WERI-Rb-1 (cell line): ENCODE measurements at regions not wholly inside any gene's neighbourhood (a gene's known extent, or its start where the extent isn't known, plus 50 kb on each side); places are given as distances from the start of the nearest gene placed in this dataset.

Experiments used
- DNase-seq: peaks from one replicate; pipeline ENCODE4 v3.0.0-alpha.2; 2020
- H3K27ac ChIP-seq: fragments of 250-450 bp; sonication (Bioruptor Pico); 2 replicates; pipeline ENCODE4 v1.5.1; 2020; ENCODE audit warnings: mild to moderate bottlenecking, moderate library complexity
- H3K27me3 ChIP-seq: fragments of 250-450 bp; sonication (Bioruptor Pico); 2 replicates; pipeline ENCODE4 v1.5.1; 2021; ENCODE audit warnings: mild to moderate bottlenecking, low read depth, moderate library complexity; ENCODE audit not compliant: insufficient read depth, severe bottlenecking
- H3K36me3 ChIP-seq: fragments of 250-450 bp; sonication (Bioruptor Pico); 2 replicates; pipeline ENCODE4 v1.5.1; 2020; ENCODE audit warnings: mild to moderate bottlenecking, moderate library complexity
- H3K4me3 ChIP-seq: 2 replicates; pipeline ENCODE4 v1.5.1; 2011; ENCODE audit warnings: low read depth, mild to moderate bottlenecking, control low read depth, low read length
- H3K9me3 ChIP-seq: fragments of 250-450 bp; sonication (Bioruptor Pico); 2 replicates; pipeline ENCODE4 v1.5.1; 2021; ENCODE audit warnings: mild to moderate bottlenecking, moderate library complexity; ENCODE audit not compliant: severe bottlenecking
- TF ChIP-seq, protein P1 (sequence below): IDR thresholded peaks from 2 replicates; pipeline ENCODE4 v1.5.1; 2011; ENCODE audit warnings: low read depth, mild to moderate bottlenecking, control low read depth, inconsistent platforms, low read length

- H3K9me3 ChIP-seq, result no peaks in the 10 kb centered on the region
- H3K4me3 ChIP-seq, result no peak overlapping the region
- no peak overlapping the region for H3K27ac ChIP-seq
- no peaks in the 10 kb centered on the region for H3K36me3 ChIP-seq
- TF ChIP-seq, protein P1, sequence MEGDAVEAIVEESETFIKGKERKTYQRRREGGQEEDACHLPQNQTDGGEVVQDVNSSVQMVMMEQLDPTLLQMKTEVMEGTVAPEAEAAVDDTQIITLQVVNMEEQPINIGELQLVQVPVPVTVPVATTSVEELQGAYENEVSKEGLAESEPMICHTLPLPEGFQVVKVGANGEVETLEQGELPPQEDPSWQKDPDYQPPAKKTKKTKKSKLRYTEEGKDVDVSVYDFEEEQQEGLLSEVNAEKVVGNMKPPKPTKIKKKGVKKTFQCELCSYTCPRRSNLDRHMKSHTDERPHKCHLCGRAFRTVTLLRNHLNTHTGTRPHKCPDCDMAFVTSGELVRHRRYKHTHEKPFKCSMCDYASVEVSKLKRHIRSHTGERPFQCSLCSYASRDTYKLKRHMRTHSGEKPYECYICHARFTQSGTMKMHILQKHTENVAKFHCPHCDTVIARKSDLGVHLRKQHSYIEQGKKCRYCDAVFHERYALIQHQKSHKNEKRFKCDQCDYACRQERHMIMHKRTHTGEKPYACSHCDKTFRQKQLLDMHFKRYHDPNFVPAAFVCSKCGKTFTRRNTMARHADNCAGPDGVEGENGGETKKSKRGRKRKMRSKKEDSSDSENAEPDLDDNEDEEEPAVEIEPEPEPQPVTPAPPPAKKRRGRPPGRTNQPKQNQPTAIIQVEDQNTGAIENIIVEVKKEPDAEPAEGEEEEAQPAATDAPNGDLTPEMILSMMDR, result no peak
- H3K27me3 ChIP-seq, result no peaks in the 10 kb centered on the region
- DNase-seq, result no peak
Measured at GRCh38 chr9:11257992-11258391, 645.2 kb upstream of the PTPRD start.

DNA sequence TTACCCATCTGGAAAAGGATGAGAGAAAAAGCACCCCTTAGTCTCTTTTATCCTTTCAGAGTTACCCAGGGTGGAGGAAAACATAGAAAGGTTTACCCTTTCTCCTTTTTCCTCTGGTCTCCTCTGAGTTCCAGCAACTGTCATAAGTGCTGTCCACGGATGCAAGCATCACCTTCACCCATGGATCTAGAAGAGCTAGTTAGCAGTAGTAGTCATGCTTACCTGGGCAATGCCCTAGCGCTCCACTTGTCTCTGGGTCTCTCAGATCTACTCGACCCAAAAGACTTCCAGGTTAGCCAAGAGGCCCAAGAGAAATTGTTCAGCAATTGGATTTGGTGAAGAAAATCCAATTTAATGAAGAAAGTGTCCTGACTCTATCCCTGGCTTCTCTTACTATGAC lies 656.2 kb upstream of the PTPRD start:
- TF ChIP-seq, protein P1, result no peak
- peaks cover 14% of the 10 kb centered on the region for H3K9me3 ChIP-seq
- no peak overlapping the region for H3K27ac ChIP-seq
- no peaks in the 10 kb centered on the region for H3K36me3 ChIP-seq
- H3K4me3 ChIP-seq, result no peak overlapping the region
- no peak for DNase-seq
- H3K27me3 ChIP-seq, result no peaks in the 10 kb centered on the region

GRCh38 chr9:11275158-11275695 lies 662.4 kb upstream of the PTPRD start:
- Histone ChIP-seq H3K27me3 (no peaks in the 10 kb centered on the region), H3K27ac (no peak overlapping the region), H3K4me3 (no peak overlapping the region), H3K36me3 (no peaks in the 10 kb centered on the region), H3K9me3 (no peaks in the 10 kb centered on the region)
- TF ChIP-seq, protein P1, result no peak
- DNase-seq, result no peak

DNA sequence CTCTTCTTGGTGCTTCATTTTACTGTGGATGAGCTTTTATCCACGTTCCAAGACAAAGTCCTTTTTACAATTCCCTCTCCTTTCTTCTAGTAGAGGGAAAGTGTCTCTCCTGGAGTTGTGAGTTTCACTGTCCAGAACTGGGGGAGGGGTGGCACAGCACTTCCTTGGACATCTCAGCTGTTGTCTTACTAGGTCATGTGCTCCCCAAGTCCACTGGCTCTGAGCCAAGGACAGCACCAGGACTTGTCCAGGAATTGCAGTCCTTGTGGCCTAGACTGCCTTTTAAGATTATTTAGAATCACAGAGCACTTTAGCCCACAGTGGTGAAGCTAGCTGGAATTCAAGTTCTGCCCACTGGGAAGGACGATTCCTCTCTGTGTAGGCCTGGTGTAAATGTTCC lies 700.2 kb upstream of the PTPRD start:
- Histone ChIP-seq H3K27me3 (no peaks in the 10 kb centered on the region), H3K4me3 (no peak overlapping the region), H3K36me3 (no peaks in the 10 kb centered on the region), H3K27ac (no peak overlapping the region), H3K9me3 (no peaks in the 10 kb centered on the region)
- DNase-seq, result no peak
- TF ChIP-seq, protein P1, result no peak

- Histone ChIP-seq H3K27ac (no peak overlapping the region), H3K4me3 (no peak overlapping the region), H3K36me3 (no peaks in the 10 kb centered on the region), H3K27me3 (no peaks in the 10 kb centered on the region), H3K9me3 (no peaks in the 10 kb centered on the region)
- DNase-seq, result no peak
- TF ChIP-seq, protein P1, result no peak
Measured at GRCh38 chr9:11318946-11319345, 706.1 kb upstream of the PTPRD start.

DNA sequence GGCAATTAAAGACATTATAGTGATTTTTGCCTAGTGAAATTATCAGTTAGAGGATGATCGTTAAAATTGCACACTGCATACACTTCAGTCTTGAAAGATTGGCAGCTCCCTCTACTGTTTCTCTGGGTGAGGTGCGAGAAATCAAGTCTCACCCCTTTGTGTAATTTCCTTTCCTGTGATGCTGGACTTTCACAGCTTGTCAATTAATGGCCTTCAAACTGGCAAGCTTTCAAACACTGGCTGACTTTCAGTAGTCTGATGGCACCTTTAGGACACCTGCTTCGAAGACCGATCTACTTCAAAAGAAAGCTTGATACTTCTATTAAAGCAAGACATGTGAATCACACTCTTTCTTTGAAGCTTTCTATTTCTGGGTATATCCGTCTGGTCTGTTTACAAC lies 706.7 kb upstream of the PTPRD start:
- peak; percentile 41 for DNase-seq

More for the DNA sequence above, 706.7 kb upstream of the PTPRD start:
- TF ChIP-seq, protein P1, result peak; percentile 71
- no peaks in the 10 kb centered on the region for H3K9me3 ChIP-seq
- H3K4me3 ChIP-seq, result no peak overlapping the region
- no peak overlapping the region for H3K27ac ChIP-seq
- H3K27me3 ChIP-seq, result no peaks in the 10 kb centered on the region
- no peaks in the 10 kb centered on the region for H3K36me3 ChIP-seq
